ENCODE measurements at regions not wholly inside any gene's neighbourhood (a gene's known extent, or its start where the extent isn't known, plus 50 kb on each side); places are given as distances from the start of the nearest gene placed in this dataset.

DNA sequence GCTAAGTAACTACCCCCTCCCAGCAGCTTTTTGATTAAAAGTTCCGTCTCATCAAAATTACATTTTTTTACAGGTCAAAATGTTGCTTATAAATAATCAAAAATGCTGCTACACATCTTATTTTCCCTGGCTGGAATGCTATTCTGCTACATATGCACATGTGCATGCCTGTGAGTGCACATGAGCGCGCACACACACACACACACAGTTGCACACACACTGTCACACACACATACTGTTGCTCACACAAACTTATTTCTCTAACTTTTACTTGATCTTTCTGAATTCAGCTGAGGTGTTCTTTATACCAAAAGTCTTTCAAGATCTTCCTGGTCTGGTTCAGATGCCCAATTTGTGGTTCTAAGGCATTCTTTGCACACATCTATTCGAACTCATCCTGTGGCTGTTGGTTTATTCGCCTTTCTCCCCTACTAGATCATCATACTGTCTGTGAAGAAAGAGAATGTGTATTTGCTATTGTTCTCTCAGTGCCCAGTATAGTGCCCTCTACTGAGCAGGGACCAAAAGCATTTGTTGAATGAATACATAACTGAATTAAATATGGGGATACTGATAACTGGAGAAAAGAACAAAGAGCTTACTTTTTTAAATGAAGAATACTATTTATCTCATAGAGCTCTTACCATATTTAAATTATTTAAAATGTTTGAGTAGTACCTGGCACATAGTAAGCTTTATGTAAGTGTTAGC lies 68.1 kb upstream of the CCDC179 start:
- no peak for TF ChIP-seq CTCF (optimal IDR thresholded peaks at IDR 0.05 in 1 of 3, IDR thresholded peaks at IDR 0.05 in 1 of 3, conservative IDR thresholded peaks at IDR 0.05 in 1 of 3; ENCODE audit: extremely low read depth in 1 of 3, insufficient read depth in 2 of 3, low read length in 3 of 3)
- TF ChIP-seq EZH2 (IDR thresholded peaks at IDR 0.05; ENCODE audit: low read length): no peak
